HEK293 (cell line): ENCODE measurements at regions not wholly inside any gene's neighbourhood (a gene's known extent, or its start where the extent isn't known, plus 50 kb on each side); places are given as distances from the start of the nearest gene placed in this dataset.

Source experiments
- CTCF ChIA-PET: fragments of 350-600 bp; formaldehyde crosslinking; extraction: SDS; loops from one replicate; lab custom pipeline; 2021; ENCODE audit warnings: antibody characterized with exemption; lab: Yijun Ruan, JAX
- POLR2A ChIA-PET: fragments of 300-600 bp; formaldehyde crosslinking; extraction: SDS; loops from one replicate; lab custom pipeline; 2020; ENCODE audit warnings: antibody characterized with exemption, inconsistent platforms; lab: Yijun Ruan, JAX
- H3K27ac ChIP-seq: fragments of 200-500 bp; sonication (Bioruptor generic); 2 replicates; pipeline ENCODE4 v1.5.1; 2014; ENCODE audit warnings: low read depth, low read length, control low read depth, inconsistent platforms; ENCODE audit errors: extremely low read depth
- H3K36me3 ChIP-seq, 2 experiments: fragments of 200-500 bp in 1 of 2; sonication (Bioruptor generic) in 1 of 2; 1 replicate in 1 of 2; 2 replicates in 1 of 2; pipeline ENCODE4 v1.5.1; 2014 to 2017; ENCODE audit warnings: inconsistent platforms in 2 of 2, low read length in 2 of 2; ENCODE audit not compliant: control insufficient read depth in 2 of 2, insufficient read depth in 1 of 2
- H3K4me1 ChIP-seq: fragments of 200-500 bp; sonication (Bioruptor generic); 2 replicates; pipeline ENCODE4 v1.5.1; 2014; ENCODE audit warnings: mild to moderate bottlenecking, low read length, inconsistent platforms; ENCODE audit not compliant: control insufficient read depth, insufficient read depth
- H3K4me3 ChIP-seq: 2 replicates; pipeline ENCODE4 v1.5.1; 2011; ENCODE audit warnings: low read depth, mild to moderate bottlenecking, control low read depth, low read length, moderate library complexity
- H3K9me3 ChIP-seq: fragments of 200-500 bp; sonication (Bioruptor generic); 2 replicates; pipeline ENCODE4 v1.5.1; 2014; ENCODE audit warnings: low read depth, low read length, inconsistent platforms; ENCODE audit not compliant: control insufficient read depth, insufficient read depth
- BCL11B ChIP-seq: fragments of 450-650 bp; formaldehyde crosslinking; IDR thresholded peaks from 2 replicates; pipeline ENCODE4 v1.5.1; 2016; ENCODE audit warnings: low read depth, missing biosample characterization, missing genetic modification characterization
- HOXA7 ChIP-seq: sonication (generic); formaldehyde crosslinking; IDR thresholded peaks from 2 replicates; pipeline ENCODE4 v1.8.1; 2022; ENCODE audit warnings: missing genetic modification reagents, borderline replicate concordance
- IKZF3 ChIP-seq: fragments of 450-650 bp; IDR thresholded peaks from 2 replicates; pipeline ENCODE4 v1.5.0; 2018; ENCODE audit warnings: missing biosample characterization, mild to moderate bottlenecking, missing genetic modification characterization, moderate library complexity
- KLF16 ChIP-seq: fragments of 450-650 bp; formaldehyde crosslinking; IDR thresholded peaks from 2 replicates; pipeline ENCODE4 v1.5.1; 2017; ENCODE audit warnings: missing biosample characterization, missing genetic modification characterization
- KLF9 ChIP-seq: fragments of 450-650 bp; formaldehyde crosslinking; IDR thresholded peaks from 2 replicates; pipeline ENCODE4 v1.5.1; 2016; ENCODE audit warnings: missing biosample characterization, missing genetic modification characterization, low read depth
- MEIS1 ChIP-seq: sonication (generic); formaldehyde crosslinking; IDR thresholded peaks from 2 replicates; pipeline ENCODE4 v1.8.1; 2022; ENCODE audit warnings: missing genetic modification reagents, mild to moderate bottlenecking, borderline replicate concordance
- PRDM1 ChIP-seq: fragments of 450-650 bp; formaldehyde crosslinking; IDR thresholded peaks from 2 replicates; pipeline ENCODE4; 2016; ENCODE audit warnings: missing biosample characterization, missing genetic modification characterization
- SALL2 ChIP-seq: fragments of 450-650 bp; formaldehyde crosslinking; IDR thresholded peaks from 2 replicates; pipeline ENCODE4 v1.5.0; 2017; ENCODE audit warnings: missing biosample characterization, mild to moderate bottlenecking, missing genetic modification characterization, borderline replicate concordance
- SCRT2 ChIP-seq: fragments of 450-650 bp; formaldehyde crosslinking; IDR thresholded peaks from 2 replicates; pipeline ENCODE4 v1.5.1; 2016; ENCODE audit warnings: missing biosample characterization, missing genetic modification characterization
- SP7 ChIP-seq: fragments of 450-650 bp; formaldehyde crosslinking; IDR thresholded peaks from 2 replicates; pipeline ENCODE4 v1.5.1; 2016; ENCODE audit warnings: missing biosample characterization, missing genetic modification characterization
- TCF7L2 ChIP-seq: IDR thresholded peaks from 2 replicates; pipeline ENCODE4 v1.6.1; 2011; ENCODE audit warnings: low read depth, mild to moderate bottlenecking, inconsistent platforms, low read length, moderate library complexity, borderline replicate concordance
- WT1 ChIP-seq: fragments of 450-650 bp; formaldehyde crosslinking; IDR thresholded peaks from 2 replicates; pipeline ENCODE4 v1.5.1; 2016; ENCODE audit warnings: missing biosample characterization, missing genetic modification characterization
- YY2 ChIP-seq: fragments of 450-650 bp; formaldehyde crosslinking; IDR thresholded peaks from 2 replicates; pipeline ENCODE4 v1.5.1; 2016; ENCODE audit warnings: missing biosample characterization, missing genetic modification characterization
- ZBTB17 ChIP-seq: fragments of 450-650 bp; formaldehyde crosslinking; IDR thresholded peaks from 2 replicates; pipeline ENCODE4 v1.5.1; 2016; ENCODE audit warnings: missing biosample characterization, missing genetic modification characterization
- ZBTB48 ChIP-seq: fragments of 450-650 bp; formaldehyde crosslinking; IDR thresholded peaks from 2 replicates; pipeline ENCODE4 v1.5.1; 2016; ENCODE audit warnings: missing biosample characterization, missing genetic modification characterization
- ZFP3 ChIP-seq: fragments of 450-650 bp; formaldehyde crosslinking; IDR thresholded peaks from 2 replicates; pipeline ENCODE4 v1.5.1; 2016; ENCODE audit warnings: low read depth, missing biosample characterization, missing genetic modification characterization
- ZIC2 ChIP-seq: fragments of 450-650 bp; formaldehyde crosslinking; IDR thresholded peaks from 2 replicates; pipeline ENCODE4 v1.5.1; 2016; ENCODE audit warnings: missing biosample characterization, missing genetic modification characterization
- ZNF146 ChIP-seq: fragments of 450-650 bp; formaldehyde crosslinking; IDR thresholded peaks from 2 replicates; pipeline ENCODE4 v1.5.1; 2016; ENCODE audit warnings: missing biosample characterization, missing genetic modification characterization
- ZNF341 ChIP-seq: fragments of 450-650 bp; formaldehyde crosslinking; IDR thresholded peaks from 2 replicates; pipeline ENCODE4; 2016; ENCODE audit warnings: low read depth, missing biosample characterization, missing genetic modification characterization
- ZNF354C ChIP-seq: fragments of 450-650 bp; formaldehyde crosslinking; IDR thresholded peaks from 2 replicates; pipeline ENCODE4 v1.5.1; 2016; ENCODE audit warnings: missing biosample characterization, missing genetic modification characterization, low read depth, borderline replicate concordance
- ZNF404 ChIP-seq: fragments of 450-650 bp; formaldehyde crosslinking; IDR thresholded peaks from 2 replicates; pipeline ENCODE4 v1.5.1; 2017; ENCODE audit warnings: missing biosample characterization, missing genetic modification characterization
- ZNF426 ChIP-seq: fragments of 450-650 bp; formaldehyde crosslinking; IDR thresholded peaks from 2 replicates; pipeline ENCODE4 v1.5.1; 2017; ENCODE audit warnings: missing biosample characterization, missing genetic modification characterization, mild to moderate bottlenecking, inconsistent platforms, moderate library complexity
- ZNF529 ChIP-seq: fragments of 450-650 bp; formaldehyde crosslinking; IDR thresholded peaks from 2 replicates; pipeline ENCODE4 v1.5.1; 2017; ENCODE audit warnings: missing genetic modification characterization, missing biosample characterization; ENCODE audit not compliant: insufficient replicate concordance
- ZNF561 ChIP-seq: fragments of 450-650 bp; IDR thresholded peaks from 2 replicates; pipeline ENCODE4 v1.5.1; 2018; ENCODE audit warnings: missing biosample characterization, missing genetic modification characterization, borderline replicate concordance
- ZNF571 ChIP-seq: fragments of 450-650 bp; formaldehyde crosslinking; IDR thresholded peaks from 2 replicates; pipeline ENCODE4 v1.5.0; 2017; ENCODE audit warnings: missing biosample characterization, missing genetic modification characterization
- ZNF596 ChIP-seq: fragments of 450-650 bp; IDR thresholded peaks from 2 replicates; pipeline ENCODE4 v1.5.0; 2018; ENCODE audit warnings: missing biosample characterization, mild to moderate bottlenecking, missing genetic modification characterization, moderate library complexity
- ZNF677 ChIP-seq: fragments of 450-650 bp; IDR thresholded peaks from 2 replicates; pipeline ENCODE4 v1.5.0; 2018; ENCODE audit warnings: missing biosample characterization, mild to moderate bottlenecking, missing genetic modification characterization, moderate library complexity
- ZNF777 ChIP-seq: fragments of 450-650 bp; formaldehyde crosslinking; IDR thresholded peaks from 2 replicates; pipeline ENCODE4 v1.5.1; 2017; ENCODE audit warnings: missing biosample characterization, missing genetic modification characterization, borderline replicate concordance
- ZNF785 ChIP-seq: fragments of 450-650 bp; formaldehyde crosslinking; IDR thresholded peaks from 2 replicates; pipeline ENCODE4 v1.5.1; 2016; ENCODE audit warnings: missing biosample characterization, missing genetic modification characterization
- ZNF792 ChIP-seq: fragments of 450-650 bp; formaldehyde crosslinking; IDR thresholded peaks from 2 replicates; pipeline ENCODE4 v1.5.1; 2016; ENCODE audit warnings: missing biosample characterization, missing genetic modification characterization
- ZSCAN16 ChIP-seq: fragments of 450-650 bp; formaldehyde crosslinking; IDR thresholded peaks from 2 replicates; pipeline ENCODE4 v1.5.1; 2016; ENCODE audit warnings: missing biosample characterization, missing genetic modification characterization

DNA sequence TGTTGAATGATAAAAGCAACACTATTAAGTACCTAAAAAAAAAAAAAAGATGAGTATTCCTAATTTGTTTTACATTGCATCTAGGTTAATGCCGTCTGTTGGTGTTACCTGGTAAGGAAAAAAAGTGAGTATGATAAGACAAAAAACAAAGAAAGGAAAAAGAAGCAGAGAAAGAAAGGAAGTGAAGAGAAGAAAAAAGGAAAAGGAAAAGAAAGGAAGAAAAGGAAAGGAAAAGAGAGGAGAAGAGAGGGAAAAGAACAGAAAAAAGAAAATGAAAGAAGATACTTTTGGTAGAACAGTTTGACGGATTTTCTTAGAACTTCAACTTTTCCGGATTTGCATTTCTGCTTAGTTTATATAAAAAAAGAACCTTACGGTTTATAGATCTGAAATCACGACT, 387.9 kb downstream of the METTL4 start:
- Histone ChIP-seq H3K4me1 (no peaks in the 10 kb centered on the region), H3K27ac (no peak overlapping the region), H3K4me3 (no peak overlapping the region), H3K36me3 (no peaks in the 10 kb centered on the region), H3K9me3 (no peaks in the 10 kb centered on the region)
- ChIA-PET POLR2A (no interaction called here), CTCF (interaction anchor here (0.7 kb wide), 2 partner anchors 119 to 999 kb away, joined by 3 to 4 read pairs; no protein-coding TSS in a partner anchor)
- TF ChIP-seq PRDM1 (tag by site-specific recombination) (peak; percentile 83), ZNF777 (tag by site-specific recombination) (no peak), ZNF596 (tag by site-specific recombination) (no peak)

DNA sequence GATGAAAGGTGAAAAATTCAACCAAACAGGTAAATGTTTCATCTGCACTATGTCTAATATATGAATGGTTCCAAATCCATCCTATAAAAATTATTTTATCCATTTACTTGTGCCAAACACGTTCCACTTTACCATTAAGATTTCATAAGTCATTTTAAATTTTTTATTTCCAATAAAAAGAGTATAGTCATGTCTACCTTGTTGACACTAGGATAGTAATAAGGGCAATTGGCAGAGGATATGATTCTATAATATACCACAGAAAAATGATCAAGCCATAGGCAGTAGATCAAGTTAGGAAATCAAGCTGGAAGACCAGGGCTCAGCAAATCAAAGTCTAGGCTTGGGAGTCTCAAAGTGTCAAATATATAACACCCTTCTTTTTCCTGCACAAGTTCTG, 384.3 kb downstream of the METTL4 start:
- Histone ChIP-seq H3K36me3 (no peaks in the 10 kb centered on the region), H3K9me3 (no peaks in the 10 kb centered on the region), H3K4me3 (no peak overlapping the region), H3K4me1 (no peaks in the 10 kb centered on the region), H3K27ac (no peak overlapping the region)
- CTCF ChIA-PET = no interaction called here
- no peak for TF ChIP-seq ZBTB48 (tag by site-specific recombination)
- POLR2A ChIA-PET = no interaction called here

DNA sequence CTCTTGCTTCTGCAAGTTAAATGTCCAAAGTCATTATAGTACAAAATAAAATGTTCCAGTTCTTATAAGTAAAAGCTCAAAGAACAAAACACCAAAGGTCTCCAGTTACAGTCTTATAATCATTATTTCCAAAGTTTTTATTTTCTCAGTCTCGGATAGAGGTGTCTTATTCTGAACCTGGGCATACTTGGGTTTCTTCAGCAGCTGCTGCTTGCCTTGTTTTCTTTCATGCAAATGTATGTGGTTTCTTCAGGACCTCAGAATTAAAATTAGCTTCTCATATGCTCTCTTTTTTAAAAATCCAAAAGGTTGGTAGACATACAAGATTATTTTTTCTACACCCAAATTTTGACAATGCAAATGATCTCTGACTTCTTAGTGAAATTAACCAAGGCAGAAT, 383.0 kb downstream of the METTL4 start:
- no peaks in the 10 kb centered on the region for H3K4me1 ChIP-seq
- H3K36me3 ChIP-seq = no peaks in the 10 kb centered on the region
- H3K9me3 ChIP-seq = no peaks in the 10 kb centered on the region
- ChIA-PET CTCF (no interaction called here), POLR2A (no interaction called here)
- no peak for TF ChIP-seq MEIS1 (CRISPR knock-in tag)
- TF ChIP-seq IKZF3 (tag by site-specific recombination) = no peak
- TF ChIP-seq ZIC2 (tag by site-specific recombination) = no peak
- no peak for TF ChIP-seq YY2 (tag by site-specific recombination)
- TF ChIP-seq ZNF426 (tag by site-specific recombination) = no peak
- TF ChIP-seq ZNF561 (tag by site-specific recombination) = no peak
- TF ChIP-seq WT1 (tag by site-specific recombination) = no peak
- TF ChIP-seq ZNF146 (tag by site-specific recombination) = no peak
- TF ChIP-seq SCRT2 (tag by site-specific recombination) = no peak
- TF ChIP-seq ZFP3 = no peak
- no peak for TF ChIP-seq ZSCAN16 (tag by site-specific recombination)
- TF ChIP-seq SP7 (tag by site-specific recombination) = no peak
- no peak for TF ChIP-seq ZNF354C
- no peak for TF ChIP-seq KLF16 (tag by site-specific recombination)
- TF ChIP-seq HOXA7 (CRISPR knock-in tag) = no peak
- no peak overlapping the region for H3K4me3 ChIP-seq
- no peak overlapping the region for H3K27ac ChIP-seq

DNA sequence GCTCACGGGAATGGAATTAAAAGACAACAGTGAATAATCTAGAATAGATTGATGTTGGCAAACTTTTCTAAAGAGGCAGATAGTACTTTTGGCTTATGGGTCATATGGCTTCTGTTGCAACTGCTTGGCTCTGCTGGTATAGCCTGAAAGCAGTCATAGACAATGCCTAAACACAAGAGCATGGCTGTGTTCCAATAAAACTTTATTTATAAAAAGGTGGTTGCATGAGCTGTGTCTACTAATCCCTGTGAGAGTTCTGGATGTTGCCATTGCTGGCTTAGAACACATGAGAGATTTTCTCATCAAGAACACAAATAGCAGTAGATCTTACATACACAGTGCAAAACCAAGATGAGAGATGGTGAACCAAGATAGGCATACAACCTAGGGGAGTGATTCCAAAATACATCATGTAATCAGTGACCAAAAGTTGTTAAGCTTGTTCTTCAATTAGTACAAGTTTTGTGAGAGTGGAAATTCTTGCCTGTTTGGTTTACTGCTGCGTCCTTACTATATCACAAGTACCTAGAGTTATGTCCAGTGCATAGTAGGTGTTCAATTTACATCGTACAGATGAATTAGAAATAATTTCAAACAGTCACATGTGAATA, 380.0 kb downstream of the METTL4 start:
- POLR2A ChIA-PET = no interaction called here
- Histone ChIP-seq H3K4me3 (no peak overlapping the region), H3K36me3 (no peaks in the 10 kb centered on the region), H3K27ac (no peak overlapping the region), H3K9me3 (no peaks in the 10 kb centered on the region), H3K4me1 (no peaks in the 10 kb centered on the region)
- CTCF ChIA-PET = interaction anchor here (0.7 kb wide), 1 partner anchor 276 kb away, joined by 3 read pairs; no protein-coding TSS in a partner anchor
- TF ChIP-seq KLF16 (tag by site-specific recombination) (no peak), BCL11B (tag by site-specific recombination) (no peak), ZNF785 (no peak), ZBTB48 (tag by site-specific recombination) (no peak), ZNF529 (no peak), ZNF792 (tag by site-specific recombination) (no peak), ZNF777 (tag by site-specific recombination) (no peak), ZBTB17 (tag by site-specific recombination) (no peak), KLF9 (tag by site-specific recombination) (no peak), ZNF404 (tag by site-specific recombination) (no peak), ZNF571 (tag by site-specific recombination) (no peak), SALL2 (no peak), TCF7L2 (no peak), ZNF677 (tag by site-specific recombination) (no peak), ZNF341 (tag by site-specific recombination) (no peak)
